GM12878 (cell line): ENCODE measurements at regions not wholly inside any gene's neighbourhood (a gene's known extent, or its start where the extent isn't known, plus 50 kb on each side); places are given as distances from the start of the nearest gene placed in this dataset.
A peak's percentile ranks its signal among the peaks of the same experiment; 100 is the strongest.

Experiments
- ATAC-seq: fragments of 200-7000 bp; cut with Tn5 transposase; 3 replicates; pipeline ENCODE4 v1.9.1; 2020; ENCODE audit warnings: mild to moderate bottlenecking, moderate library complexity
- BruUV-seq: library from RNA; stranded (reverse); fragments of 400-500 nt; replicated peaks from 2 replicates; lab custom pipeline; 2021; lab: Mats Ljungman, UMichigan
- CTCF ChIA-PET: fragments of 300-600 bp; sonication (Branson Sonifier 250); formaldehyde crosslinking; extraction: SDS; loops from one replicate; lab custom pipeline; 2021; ENCODE audit warnings: inconsistent platforms; lab: Yijun Ruan, JAX
- POLR2A ChIA-PET: fragments of 350-600 bp; formaldehyde crosslinking; extraction: SDS; loops from one replicate; lab custom pipeline; 2021; ENCODE audit warnings: inconsistent platforms; lab: Charles Lee
- RAD21 ChIA-PET: fragments of 300-600 bp; sonication (Branson Sonifier 250); formaldehyde crosslinking; loops from one replicate; lab custom pipeline; 2023; ENCODE audit warnings: antibody characterized with exemption; ENCODE audit not compliant: unreplicated experiment; lab: Charles Lee
- SMC1A ChIA-PET: fragments of 300-600 bp; sonication (Branson Sonifier 250); formaldehyde crosslinking; loops from one replicate; lab custom pipeline; 2023; ENCODE audit not compliant: unreplicated experiment, uncharacterized antibody; lab: Charles Lee
- DNase-seq: peaks from one replicate; pipeline ENCODE4 v3.0.0-alpha.2; 2011; ENCODE audit warnings: low read depth, low spot score
- FAIRE-seq: peaks from 3 replicates; lab custom pipeline; 2011; peaks lifted over from hg19 to GRCh38; lab: Jason Lieb, UNC
- H2AFZ ChIP-seq: 2 replicates; pipeline ENCODE4 v1.6.0; 2011; ENCODE audit warnings: low read depth, low read length, control low read depth; ENCODE audit not compliant: control insufficient read depth
- H3K27ac ChIP-seq: 2 replicates; pipeline ENCODE4 v1.5.1; 2011; ENCODE audit warnings: control low read depth; ENCODE audit not compliant: control insufficient read depth, insufficient read depth
- H3K27me3 ChIP-seq, 2 experiments: replicated peaks in 1 of 2; 2 replicates each; pipeline versions ENCODE4 v1.6.0 to v1.6.1; 2011; ENCODE audit warnings: low read length in 1 of 2; ENCODE audit not compliant: control insufficient read depth in 2 of 2, insufficient read depth in 2 of 2
- H3K36me3 ChIP-seq, 2 experiments: 2 replicates each; pipeline ENCODE4 v1.5.1; 2011; ENCODE audit warnings: low read length in 1 of 2; ENCODE audit not compliant: control insufficient read depth in 2 of 2, insufficient read depth in 2 of 2
- H3K4me1 ChIP-seq: 2 replicates; pipeline ENCODE4 v1.6.1; 2011; ENCODE audit warnings: mild to moderate bottlenecking, low read length, moderate library complexity, mixed read lengths; ENCODE audit not compliant: control insufficient read depth, insufficient read depth
- H3K4me2 ChIP-seq: 2 replicates; pipeline ENCODE4 v1.6.0; 2011; ENCODE audit warnings: control low read depth; ENCODE audit not compliant: control insufficient read depth, insufficient read depth
- H3K4me3 ChIP-seq: fragments of 200-600 bp; sonication (generic); 2 replicates; pipeline ENCODE4 v1.5.1; 2016
- H3K79me2 ChIP-seq: 2 replicates; pipeline ENCODE4 v1.6.0; 2011; ENCODE audit warnings: low read length; ENCODE audit not compliant: control insufficient read depth, insufficient read depth
- H3K9ac ChIP-seq: 2 replicates; pipeline ENCODE4 v1.8.0; 2011; ENCODE audit warnings: low read length, control low read depth, mixed read lengths; ENCODE audit not compliant: control insufficient read depth, insufficient read depth
- H3K9me3 ChIP-seq: replicated peaks from 3 replicates; pipeline ENCODE4 v1.5.1; 2011; ENCODE audit warnings: mild to moderate bottlenecking, low read length; ENCODE audit not compliant: control insufficient read depth, insufficient read depth
- H4K20me1 ChIP-seq: 2 replicates; pipeline ENCODE4 v1.6.0; 2011; ENCODE audit not compliant: control insufficient read depth, insufficient read depth
- BMI1 ChIP-seq: fragments of 450-650 bp; IDR thresholded peaks from 2 replicates; pipeline ENCODE4 v1.6.1; 2016; ENCODE audit warnings: mild to moderate bottlenecking, moderate library complexity, borderline replicate concordance
- CREM ChIP-seq: IDR thresholded peaks from 2 replicates; pipeline ENCODE4 v1.6.1; 2014; ENCODE audit warnings: antibody characterized with exemption, low read depth
- FOXK2 ChIP-seq: fragments of 450-650 bp; IDR thresholded peaks from 2 replicates; pipeline ENCODE4 v1.6.1; 2017; ENCODE audit warnings: mild to moderate bottlenecking, moderate library complexity
- JUND ChIP-seq: IDR thresholded peaks from 2 replicates; pipeline ENCODE4 v1.6.1; 2012; ENCODE audit warnings: low read depth, mild to moderate bottlenecking, low read length, improper control_type of control experiment, moderate library complexity
- PML ChIP-seq: IDR thresholded peaks from 2 replicates; pipeline ENCODE4 v1.6.1; 2012; ENCODE audit warnings: low read length, inconsistent platforms
- in situ Hi-C: fragments of 300-500 bp; cut with MboI; formaldehyde crosslinking; loops from 9 replicates; pipeline ENCODE4 v1.14.3; 2018; ENCODE audit warnings: mixed read lengths
- intact Hi-C: fragments of 100-400 bp; cut with micrococcal nuclease; formaldehyde crosslinking; loops from one replicate; pipeline ENCODE4 v1.14.2; 2022; ENCODE audit not compliant: unreplicated experiment
- TF ChIP-seq, protein P1 (sequence below), 3 experiments: IDR thresholded peaks in 2 of 3; conservative IDR thresholded peaks in 1 of 3; 2 replicates each; pipeline ENCODE4 v1.5.1; 2011; ENCODE audit warnings: low read depth in 3 of 3, low read length in 3 of 3, mild to moderate bottlenecking in 3 of 3, control low read depth in 2 of 3, moderate library complexity in 2 of 3, inconsistent platforms in 1 of 3, mixed read lengths in 1 of 3; ENCODE audit not compliant: control insufficient read depth in 2 of 3, insufficient read depth in 1 of 3; ENCODE audit errors: extremely low read depth in 1 of 3
- TF ChIP-seq, protein P2 (sequence below): IDR thresholded peaks from 2 replicates; pipeline ENCODE4 v1.6.1; 2011; ENCODE audit warnings: mild to moderate bottlenecking, low read depth, low read length, moderate library complexity; ENCODE audit not compliant: insufficient replicate concordance
- TF ChIP-seq, protein P3 (sequence below): fragments of 450-650 bp; IDR thresholded peaks from 2 replicates; pipeline ENCODE4 v1.6.1; 2017; ENCODE audit warnings: borderline replicate concordance
- TF ChIP-seq, protein P4 (sequence below): fragments of 450-650 bp; formaldehyde crosslinking; IDR thresholded peaks from 2 replicates; pipeline ENCODE4 v1.4.0; 2020; ENCODE audit warnings: mild to moderate bottlenecking, moderate library complexity

DNA sequence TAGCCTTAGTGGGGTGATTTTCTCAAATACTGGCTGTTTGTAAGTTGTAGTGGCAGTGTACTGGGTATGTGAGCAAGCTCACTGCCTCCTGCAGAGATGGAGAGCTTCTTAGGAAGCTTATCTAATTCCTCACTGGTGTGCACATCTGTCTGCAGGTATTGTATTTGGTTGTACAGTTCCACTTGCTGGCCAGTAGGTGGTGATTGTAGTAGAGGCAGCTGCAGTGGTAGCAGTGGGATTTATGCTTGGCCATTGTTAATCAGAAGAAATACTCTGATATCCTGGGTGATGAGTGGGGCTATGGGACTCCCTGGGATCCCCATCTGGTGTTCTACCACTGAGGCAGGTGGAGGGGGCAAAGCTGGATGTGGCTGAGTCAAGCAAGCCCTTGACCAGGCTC is 276.1 kb upstream of the SPAG17 start:
- intact Hi-C loops (loop anchor here (10.0 kb wide), 1 partner anchor 544 kb away; no protein-coding TSS in a partner anchor), in situ Hi-C loops (no loop called here)
- ChIA-PET CTCF (interaction anchor here (0.8 kb wide), 1 partner anchor 547 kb away, joined by 3 read pairs; no protein-coding TSS in a partner anchor), POLR2A (no interaction called here), SMC1A (interaction anchor here (1.1 kb wide), 1 partner anchor 548 kb away, joined by 6 read pairs; no protein-coding TSS in a partner anchor), RAD21 (no interaction called here)
- BruUV-seq: no TSS peak
- no peak overlapping the region for H3K27ac ChIP-seq
- H3K9me3 ChIP-seq: no peaks in the 10 kb centered on the region; the same call in 2 of the 3 replicates
- H2AFZ ChIP-seq: no peak overlapping the region
- H4K20me1 ChIP-seq: no peaks in the 10 kb centered on the region
- TF ChIP-seq JUND: no peak
- TF ChIP-seq, protein P1, sequence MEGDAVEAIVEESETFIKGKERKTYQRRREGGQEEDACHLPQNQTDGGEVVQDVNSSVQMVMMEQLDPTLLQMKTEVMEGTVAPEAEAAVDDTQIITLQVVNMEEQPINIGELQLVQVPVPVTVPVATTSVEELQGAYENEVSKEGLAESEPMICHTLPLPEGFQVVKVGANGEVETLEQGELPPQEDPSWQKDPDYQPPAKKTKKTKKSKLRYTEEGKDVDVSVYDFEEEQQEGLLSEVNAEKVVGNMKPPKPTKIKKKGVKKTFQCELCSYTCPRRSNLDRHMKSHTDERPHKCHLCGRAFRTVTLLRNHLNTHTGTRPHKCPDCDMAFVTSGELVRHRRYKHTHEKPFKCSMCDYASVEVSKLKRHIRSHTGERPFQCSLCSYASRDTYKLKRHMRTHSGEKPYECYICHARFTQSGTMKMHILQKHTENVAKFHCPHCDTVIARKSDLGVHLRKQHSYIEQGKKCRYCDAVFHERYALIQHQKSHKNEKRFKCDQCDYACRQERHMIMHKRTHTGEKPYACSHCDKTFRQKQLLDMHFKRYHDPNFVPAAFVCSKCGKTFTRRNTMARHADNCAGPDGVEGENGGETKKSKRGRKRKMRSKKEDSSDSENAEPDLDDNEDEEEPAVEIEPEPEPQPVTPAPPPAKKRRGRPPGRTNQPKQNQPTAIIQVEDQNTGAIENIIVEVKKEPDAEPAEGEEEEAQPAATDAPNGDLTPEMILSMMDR (IDR thresholded peaks at IDR 0.05 in 2 of 3, conservative IDR thresholded peaks at IDR 0.05 in 1 of 3; ENCODE audit: control insufficient read depth in 2 of 3, extremely low read depth in 1 of 3, insufficient read depth in 1 of 3, low read depth in 3 of 3, low read length in 3 of 3): peak in 2 of 3 experiments; percentile 14 to 19; a peak in 1 of 6 replicates
- no peak for FAIRE-seq
- H3K4me1 ChIP-seq: no peaks in the 10 kb centered on the region
- H3K9ac ChIP-seq: no peak overlapping the region
- ATAC-seq: peak; percentile 63
- no peaks in the 10 kb centered on the region for H3K36me3 ChIP-seq
- DNase-seq: no peak
- H3K79me2 ChIP-seq: no peaks in the 10 kb centered on the region
- H3K4me2 ChIP-seq: no peak overlapping the region
- H3K27me3 ChIP-seq: no peaks in the 10 kb centered on the region
- H3K4me3 ChIP-seq: no peak overlapping the region

DNA sequence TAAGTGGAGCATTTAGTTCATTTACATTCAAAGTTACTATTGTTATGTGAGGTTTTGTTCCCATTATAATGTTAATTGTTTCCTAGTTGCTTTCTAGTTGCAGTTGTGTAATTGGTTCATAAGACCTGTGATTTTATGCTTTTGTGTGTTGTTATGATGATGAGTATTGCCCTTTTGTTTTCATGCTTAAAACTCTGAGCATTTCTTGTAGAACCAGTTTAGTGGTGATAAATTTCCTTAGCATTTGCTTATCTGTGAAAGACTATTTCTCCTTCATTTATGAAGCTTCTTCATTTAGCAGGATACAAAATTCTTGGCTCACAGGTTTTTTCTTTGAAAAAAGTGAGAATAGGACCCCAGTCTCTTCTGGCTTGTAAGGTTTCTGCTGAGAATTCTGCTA is 274.8 kb upstream of the SPAG17 start:
- Histone ChIP-seq H3K9me3 (no peaks in the 10 kb centered on the region; the same call in 2 of the 3 replicates), H3K4me2 (no peak overlapping the region), H3K27ac (no peak overlapping the region), H3K4me1 (no peaks in the 10 kb centered on the region), H3K36me3 (no peaks in the 10 kb centered on the region), H4K20me1 (no peaks in the 10 kb centered on the region), H2AFZ (no peak overlapping the region), H3K4me3 (no peak overlapping the region), H3K79me2 (no peaks in the 10 kb centered on the region), H3K27me3 (no peaks in the 10 kb centered on the region), H3K9ac (no peak overlapping the region)
- no peak for ATAC-seq
- POLR2A ChIA-PET: no interaction called here
- FAIRE-seq: no peak
- intact Hi-C loops: loop anchor here (10.0 kb wide), 1 partner anchor 545 kb away; no protein-coding TSS in a partner anchor
- CTCF ChIA-PET: no interaction called here
- no TSS peak for BruUV-seq
- TF ChIP-seq, protein P2, sequence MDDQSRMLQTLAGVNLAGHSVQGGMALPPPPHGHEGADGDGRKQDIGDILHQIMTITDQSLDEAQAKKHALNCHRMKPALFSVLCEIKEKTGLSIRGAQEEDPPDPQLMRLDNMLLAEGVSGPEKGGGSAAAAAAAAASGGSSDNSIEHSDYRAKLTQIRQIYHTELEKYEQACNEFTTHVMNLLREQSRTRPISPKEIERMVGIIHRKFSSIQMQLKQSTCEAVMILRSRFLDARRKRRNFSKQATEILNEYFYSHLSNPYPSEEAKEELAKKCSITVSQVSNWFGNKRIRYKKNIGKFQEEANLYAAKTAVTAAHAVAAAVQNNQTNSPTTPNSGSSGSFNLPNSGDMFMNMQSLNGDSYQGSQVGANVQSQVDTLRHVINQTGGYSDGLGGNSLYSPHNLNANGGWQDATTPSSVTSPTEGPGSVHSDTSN: no peak
- TF ChIP-seq FOXK2 (no peak), CREM (no peak), BMI1 (no peak), PML (no peak)
- TF ChIP-seq, protein P3, sequence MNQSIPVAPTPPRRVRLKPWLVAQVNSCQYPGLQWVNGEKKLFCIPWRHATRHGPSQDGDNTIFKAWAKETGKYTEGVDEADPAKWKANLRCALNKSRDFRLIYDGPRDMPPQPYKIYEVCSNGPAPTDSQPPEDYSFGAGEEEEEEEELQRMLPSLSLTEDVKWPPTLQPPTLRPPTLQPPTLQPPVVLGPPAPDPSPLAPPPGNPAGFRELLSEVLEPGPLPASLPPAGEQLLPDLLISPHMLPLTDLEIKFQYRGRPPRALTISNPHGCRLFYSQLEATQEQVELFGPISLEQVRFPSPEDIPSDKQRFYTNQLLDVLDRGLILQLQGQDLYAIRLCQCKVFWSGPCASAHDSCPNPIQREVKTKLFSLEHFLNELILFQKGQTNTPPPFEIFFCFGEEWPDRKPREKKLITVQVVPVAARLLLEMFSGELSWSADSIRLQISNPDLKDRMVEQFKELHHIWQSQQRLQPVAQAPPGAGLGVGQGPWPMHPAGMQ: no peak
- TF ChIP-seq, protein P4, sequence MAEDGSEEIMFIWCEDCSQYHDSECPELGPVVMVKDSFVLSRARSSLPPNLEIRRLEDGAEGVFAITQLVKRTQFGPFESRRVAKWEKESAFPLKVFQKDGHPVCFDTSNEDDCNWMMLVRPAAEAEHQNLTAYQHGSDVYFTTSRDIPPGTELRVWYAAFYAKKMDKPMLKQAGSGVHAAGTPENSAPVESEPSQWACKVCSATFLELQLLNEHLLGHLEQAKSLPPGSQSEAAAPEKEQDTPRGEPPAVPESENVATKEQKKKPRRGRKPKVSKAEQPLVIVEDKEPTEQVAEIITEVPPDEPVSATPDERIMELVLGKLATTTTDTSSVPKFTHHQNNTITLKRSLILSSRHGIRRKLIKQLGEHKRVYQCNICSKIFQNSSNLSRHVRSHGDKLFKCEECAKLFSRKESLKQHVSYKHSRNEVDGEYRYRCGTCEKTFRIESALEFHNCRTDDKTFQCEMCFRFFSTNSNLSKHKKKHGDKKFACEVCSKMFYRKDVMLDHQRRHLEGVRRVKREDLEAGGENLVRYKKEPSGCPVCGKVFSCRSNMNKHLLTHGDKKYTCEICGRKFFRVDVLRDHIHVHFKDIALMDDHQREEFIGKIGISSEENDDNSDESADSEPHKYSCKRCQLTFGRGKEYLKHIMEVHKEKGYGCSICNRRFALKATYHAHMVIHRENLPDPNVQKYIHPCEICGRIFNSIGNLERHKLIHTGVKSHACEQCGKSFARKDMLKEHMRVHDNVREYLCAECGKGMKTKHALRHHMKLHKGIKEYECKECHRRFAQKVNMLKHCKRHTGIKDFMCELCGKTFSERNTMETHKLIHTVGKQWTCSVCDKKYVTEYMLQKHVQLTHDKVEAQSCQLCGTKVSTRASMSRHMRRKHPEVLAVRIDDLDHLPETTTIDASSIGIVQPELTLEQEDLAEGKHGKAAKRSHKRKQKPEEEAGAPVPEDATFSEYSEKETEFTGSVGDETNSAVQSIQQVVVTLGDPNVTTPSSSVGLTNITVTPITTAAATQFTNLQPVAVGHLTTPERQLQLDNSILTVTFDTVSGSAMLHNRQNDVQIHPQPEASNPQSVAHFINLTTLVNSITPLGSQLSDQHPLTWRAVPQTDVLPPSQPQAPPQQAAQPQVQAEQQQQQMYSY: no peak
- no peak for DNase-seq
- SMC1A ChIA-PET: no interaction called here
- in situ Hi-C loops: no loop called here
- RAD21 ChIA-PET: no interaction called here
